HepG2 (cell line): ENCODE measurements at regions not wholly inside any gene's neighbourhood (a gene's known extent, or its start where the extent isn't known, plus 50 kb on each side); places are given as distances from the start of the nearest gene placed in this dataset.

Experiments
- ATAC-seq: fragments of 200-7000 bp; cut with Tn5 transposase; 3 replicates; pipeline ENCODE4 v1.9.1; 2020; ENCODE audit warnings: mild to moderate bottlenecking, moderate library complexity
- BruUV-seq: library from RNA; stranded (reverse); fragments of 400-500 nt; replicated peaks from 2 replicates; lab custom pipeline; 2021; lab: Mats Ljungman, UMichigan
- CTCF ChIA-PET: fragments of 300-600 bp; formaldehyde crosslinking; extraction: SDS; loops from one replicate; lab custom pipeline; 2021; ENCODE audit warnings: low total read pairs, inconsistent platforms, low intra/inter-chr PET ratio; lab: Yijun Ruan, JAX
- POLR2A ChIA-PET: fragments of 350-600 bp; sonication (Branson Sonifier 250); formaldehyde crosslinking; loops from one replicate; lab custom pipeline; 2020; ENCODE audit warnings: antibody characterized with exemption, inconsistent platforms; lab: Yijun Ruan, JAX
- DNase-seq: peaks from one replicate; pipeline ENCODE4 v3.0.0-alpha.2; 2015; ENCODE audit warnings: low spot score
- FAIRE-seq: peaks from 3 replicates; lab custom pipeline; 2011; peaks lifted over from hg19 to GRCh38; lab: Jason Lieb, UNC
- H2AFZ ChIP-seq: one replicate; pipeline ENCODE4 v1.6.1; 2011; ENCODE audit warnings: low read length, inconsistent platforms
- H3K27ac ChIP-seq: fragments of 300-600 bp; 3 replicates; pipeline ENCODE4 v1.8.0; 2011; ENCODE audit warnings: mixed run types, mild to moderate bottlenecking, mixed read lengths, low read length, inconsistent platforms; ENCODE audit not compliant: insufficient read depth; ENCODE audit errors: extremely low read length
- H3K27me3 ChIP-seq, 2 experiments: fragments of 200-600 bp in 1 of 2; 2 replicates in 1 of 2; 3 replicates in 1 of 2; pipeline versions ENCODE4 v1.6.0 to v1.8.0; 2011; ENCODE audit warnings: low read length in 2 of 2, mild to moderate bottlenecking in 2 of 2, moderate library complexity in 2 of 2, inconsistent platforms in 1 of 2; ENCODE audit not compliant: insufficient read depth in 2 of 2, control insufficient read depth in 1 of 2
- H3K36me3 ChIP-seq, 2 experiments: fragments of 200-600 bp in 1 of 2; replicated peaks in 1 of 2; 2 replicates in 1 of 2; 3 replicates in 1 of 2; pipeline versions ENCODE4 v1.5.1 to v1.8.0; 2011; ENCODE audit warnings: low read length in 2 of 2, inconsistent platforms in 1 of 2; ENCODE audit not compliant: insufficient read depth in 2 of 2, control insufficient read depth in 1 of 2
- H3K4me1 ChIP-seq: 2 replicates; pipeline ENCODE4 v1.5.1; 2012; ENCODE audit warnings: low read length, inconsistent platforms; ENCODE audit not compliant: insufficient read depth
- H3K4me2 ChIP-seq: 2 replicates; pipeline ENCODE4 v1.6.0; 2011; ENCODE audit warnings: low read depth, low read length, inconsistent platforms
- H3K4me3 ChIP-seq, 3 experiments: fragments of 200-600 bp in 1 of 3; sonication (generic), shearing (Covaris generic) in 1 of 3; replicated peaks in 1 of 3; 2 replicates each; pipeline ENCODE4 v1.5.1; 2011 to 2016; ENCODE audit warnings: low read length in 3 of 3, inconsistent platforms in 2 of 3, low read depth in 2 of 3, mild to moderate bottlenecking in 2 of 3, control low read depth in 1 of 3, mixed read lengths in 1 of 3; ENCODE audit not compliant: insufficient read depth in 1 of 3
- H3K79me2 ChIP-seq: one replicate; pipeline ENCODE4 v1.6.1; 2011; ENCODE audit warnings: low read length, inconsistent platforms; ENCODE audit not compliant: insufficient read depth
- H3K9ac ChIP-seq: 2 replicates; pipeline ENCODE4 v1.6.0; 2011; ENCODE audit warnings: mild to moderate bottlenecking, low read depth, low read length, inconsistent platforms; ENCODE audit not compliant: insufficient read depth
- H3K9me3 ChIP-seq: 2 replicates; pipeline ENCODE4 v1.5.1; 2012; ENCODE audit warnings: mild to moderate bottlenecking, low read length
- H4K20me1 ChIP-seq: 2 replicates; pipeline ENCODE4 v1.6.0; 2011; ENCODE audit warnings: inconsistent platforms, mild to moderate bottlenecking, low read length, moderate library complexity; ENCODE audit not compliant: insufficient read depth
- DBP ChIP-seq: sonication (generic); formaldehyde crosslinking; IDR thresholded peaks from 2 replicates; pipeline ENCODE4 v1.4.0; 2020; ENCODE audit warnings: missing genetic modification reagents; ENCODE audit errors: not compliant biosample characterization
- FOXM1 ChIP-seq: sonication (generic); formaldehyde crosslinking; IDR thresholded peaks from 2 replicates; pipeline ENCODE4 v1.5.0; 2020; ENCODE audit warnings: missing genetic modification reagents
- GZF1 ChIP-seq: sonication (generic); formaldehyde crosslinking; IDR thresholded peaks from 2 replicates; pipeline ENCODE4 v1.5.1; 2020; ENCODE audit warnings: mild to moderate bottlenecking, missing genetic modification reagents
- KDM5A ChIP-seq: fragments of 200-600 bp; sonication (generic); IDR thresholded peaks from 2 replicates; pipeline ENCODE4 v1.7.0; 2018; ENCODE audit warnings: antibody characterized with exemption, mild to moderate bottlenecking, low read length, borderline replicate concordance
- MAF1 ChIP-seq: sonication (generic); formaldehyde crosslinking; IDR thresholded peaks from 2 replicates; pipeline ENCODE4 v1.5.0; 2020; ENCODE audit warnings: missing genetic modification reagents, borderline replicate concordance
- NFE2L1 ChIP-seq: sonication (generic); formaldehyde crosslinking; IDR thresholded peaks from 2 replicates; pipeline ENCODE4 v1.4.0; 2020; ENCODE audit warnings: missing genetic modification reagents, mild to moderate bottlenecking, borderline replicate concordance
- TAF15 ChIP-seq: fragments of 200-400 bp; formaldehyde crosslinking; IDR thresholded peaks from one replicate; pipeline ENCODE4 v1.6.1; 2018; ENCODE audit warnings: mild to moderate bottlenecking, low read depth, low read length; ENCODE audit not compliant: poor library complexity, severe bottlenecking
- WIZ ChIP-seq: sonication (generic); formaldehyde crosslinking; IDR thresholded peaks from 2 replicates; pipeline ENCODE4 v1.5.1; 2020; ENCODE audit warnings: mild to moderate bottlenecking, missing genetic modification reagents
- ZKSCAN1 ChIP-seq: fragments of 150-350 bp; IDR thresholded peaks from 2 replicates; pipeline ENCODE4 v1.6.1; 2014; ENCODE audit warnings: low read length
- ZNF704 ChIP-seq: sonication (generic); formaldehyde crosslinking; IDR thresholded peaks from 2 replicates; pipeline ENCODE4 v1.8.1; 2023; ENCODE audit warnings: mild to moderate bottlenecking, inconsistent platforms, moderate library complexity, missing genetic modification reagents, borderline replicate concordance
- in situ Hi-C: cut with HindIII; loops from 2 replicates; pipeline ENCODE4 v1.10.0; 2017; ENCODE audit warnings: low pct_unique_long_range_greater_than_20kb; ENCODE audit not compliant: extremely low pct_ligation_motif_present
- intact Hi-C: fragments of 100-400 bp; cut with micrococcal nuclease; formaldehyde crosslinking; loops from one replicate; pipeline ENCODE4 v1.10.0; 2022; ENCODE audit not compliant: unreplicated experiment

GRCh38 chr1:82710091-82710490 is 909.4 kb downstream of the ADGRL2 start:
- Histone ChIP-seq H4K20me1 (no peaks in the 10 kb centered on the region), H3K27me3 (no peaks in the 10 kb centered on the region), H3K79me2 (no peaks in the 10 kb centered on the region), H2AFZ (no peak overlapping the region), H3K36me3 (no peaks in the 10 kb centered on the region), H3K4me3 (no peak overlapping the region), H3K4me2 (no peak overlapping the region), H3K27ac (no peak overlapping the region), H3K9ac (no peak overlapping the region), H3K4me1 (no peaks in the 10 kb centered on the region), H3K9me3 (peaks cover 64% of the 10 kb centered on the region)
- in situ Hi-C loops: no loop called here
- no TSS peak for BruUV-seq
- TF ChIP-seq KDM5A: no peak
- TF ChIP-seq TAF15: no peak
- TF ChIP-seq ZNF704 (CRISPR knock-in tag): no peak
- no peak for TF ChIP-seq MAF1
- TF ChIP-seq NFE2L1 (CRISPR knock-in tag): no peak
- TF ChIP-seq DBP (CRISPR knock-in tag): no peak
- no peak for TF ChIP-seq ZKSCAN1
- no peak for TF ChIP-seq GZF1 (CRISPR knock-in tag)
- no peak for TF ChIP-seq WIZ
- no peak for TF ChIP-seq FOXM1 (CRISPR knock-in tag)
- FAIRE-seq (no peak), DNase-seq (no peak), ATAC-seq (no peak)
- ChIA-PET CTCF (no interaction called here), POLR2A (no interaction called here)
- intact Hi-C loops: no loop called here
